H1 (cell line): ENCODE measurements at regions not wholly inside any gene's neighbourhood (a gene's known extent, or its start where the extent isn't known, plus 50 kb on each side); places are given as distances from the start of the nearest gene placed in this dataset.

ENCODE experiments used
- CTCF ChIA-PET: fragments of 300-600 bp; sonication (Branson Sonifier 250); formaldehyde crosslinking; loops from one replicate; lab custom pipeline; 2021; ENCODE audit not compliant: partially characterized antibody; lab: Charles Lee
- POLR2A ChIA-PET: fragments of 300-600 bp; sonication (Branson Sonifier 250); formaldehyde crosslinking; loops from one replicate; lab custom pipeline; 2021; ENCODE audit warnings: inconsistent platforms; ENCODE audit not compliant: partially characterized antibody; lab: Charles Lee
- DNase-seq, 2 experiments: peaks; one replicate each; pipeline versions ENCODE4 v3.0.0 to v3.0.0-alpha.2; 2010 to 2022; ENCODE audit warnings: low spot score in 2 of 2, low read depth in 1 of 2, mixed read lengths in 1 of 2
- FAIRE-seq: peaks from 2 replicates; lab custom pipeline; 2011; peaks lifted over from hg19 to GRCh38; lab: Jason Lieb, UNC
- H2AFZ ChIP-seq: 2 replicates; pipeline ENCODE4 v1.8.1; 2012; ENCODE audit warnings: low read length, inconsistent platforms
- H2AK5ac ChIP-seq: 2 replicates; pipeline ENCODE4 v1.6.1; 2013; ENCODE audit warnings: low read depth, low read length
- H2BK120ac ChIP-seq: replicated peaks from 2 replicates; pipeline ENCODE3; 2013; ENCODE audit warnings: low read depth, low read length, inconsistent platforms
- H2BK12ac ChIP-seq: 2 replicates; pipeline ENCODE4 v1.6.1; 2013; ENCODE audit warnings: low read depth, low read length
- H2BK15ac ChIP-seq: 2 replicates; pipeline ENCODE4 v1.6.1; 2013; ENCODE audit warnings: low read length
- H2BK20ac ChIP-seq: 2 replicates; pipeline ENCODE4 v1.6.1; 2013; ENCODE audit warnings: low read length
- H2BK5ac ChIP-seq: 2 replicates; pipeline ENCODE4 v1.6.1; 2013; ENCODE audit warnings: low read depth, low read length
- H3K14ac ChIP-seq: 2 replicates; pipeline ENCODE4 v1.6.1; 2013; ENCODE audit warnings: inconsistent platforms; ENCODE audit not compliant: insufficient read length
- H3K18ac ChIP-seq: 2 replicates; pipeline ENCODE4 v1.6.1; 2013; ENCODE audit warnings: low read length; ENCODE audit errors: extremely low read depth
- H3K23ac ChIP-seq: 2 replicates; pipeline ENCODE4 v1.6.1; 2013; ENCODE audit warnings: inconsistent platforms; ENCODE audit not compliant: insufficient read length
- H3K23me2 ChIP-seq: 2 replicates; pipeline ENCODE4 v1.6.1; 2013; ENCODE audit warnings: low read depth, low read length
- H3K27ac ChIP-seq: 2 replicates; pipeline ENCODE4 v1.6.1; 2011; ENCODE audit warnings: low read depth, low read length, inconsistent platforms
- H3K27me3 ChIP-seq, 4 experiments: replicated peaks in 1 of 4; 1 replicate in 1 of 4; 2 replicates in 3 of 4; pipeline versions ENCODE4 v1.6.1 to v1.8.1; 2011 to 2013; ENCODE audit warnings: low read length in 3 of 4, mild to moderate bottlenecking in 3 of 4, inconsistent platforms in 2 of 4, mixed read lengths in 2 of 4, moderate library complexity in 1 of 4; ENCODE audit not compliant: control insufficient read depth in 3 of 4, insufficient read depth in 3 of 4; ENCODE audit errors: extremely low read depth in 1 of 4
- H3K36me3 ChIP-seq, 4 experiments: 2 replicates each; pipeline versions ENCODE4 v1.6.1 to v1.8.1; 2011 to 2013; ENCODE audit warnings: mild to moderate bottlenecking in 4 of 4, low read length in 3 of 4, moderate library complexity in 2 of 4, control low read depth in 1 of 4, inconsistent platforms in 1 of 4; ENCODE audit not compliant: insufficient read depth in 4 of 4, control insufficient read depth in 2 of 4
- H3K4ac ChIP-seq: replicated peaks from 2 replicates; pipeline ENCODE3; 2013; ENCODE audit warnings: low read length, low read depth, mixed read lengths, inconsistent platforms; ENCODE audit not compliant: insufficient read length
- H3K4me1 ChIP-seq, 4 experiments: replicated peaks in 1 of 4; 1 replicate in 1 of 4; 2 replicates in 3 of 4; pipeline versions ENCODE4 v1.6.1 to v1.8.1; 2011 to 2013; ENCODE audit warnings: low read length in 3 of 4, inconsistent platforms in 2 of 4, mixed read lengths in 1 of 4; ENCODE audit not compliant: insufficient read depth in 4 of 4, control insufficient read depth in 3 of 4
- H3K4me2 ChIP-seq, 2 experiments: 2 replicates each; pipeline versions ENCODE4 v1.6.1 to v1.8.1; 2011 to 2013; ENCODE audit warnings: low read depth in 2 of 2, low read length in 2 of 2, control low read depth in 1 of 2, inconsistent platforms in 1 of 2, mild to moderate bottlenecking in 1 of 2; ENCODE audit not compliant: insufficient read depth in 1 of 2
- H3K4me3 ChIP-seq, 4 experiments: fragments of 200-600, 300-600 bp in 1 of 4; sonication (generic), shearing (Covaris generic), sonication (Bioruptor Twin) in 1 of 4; 2 replicates each; pipeline versions ENCODE4 v1.5.1 to v1.8.1; 2011 to 2016; ENCODE audit warnings: low read length in 4 of 4, low read depth in 3 of 4, control low read depth in 2 of 4, inconsistent platforms in 2 of 4, mild to moderate bottlenecking in 2 of 4, mixed read lengths in 1 of 4, moderate library complexity in 1 of 4; ENCODE audit not compliant: insufficient read depth in 2 of 4; ENCODE audit errors: extremely low read depth in 1 of 4
- H3K56ac ChIP-seq: replicated peaks from 2 replicates; pipeline ENCODE3; 2013; ENCODE audit warnings: low read depth, mild to moderate bottlenecking, mixed read lengths, low read length, inconsistent platforms; ENCODE audit not compliant: insufficient read length
- H3K79me1 ChIP-seq: 2 replicates; pipeline ENCODE4 v1.6.1; 2013; ENCODE audit warnings: low read depth, low read length, control low read depth
- H3K79me2 ChIP-seq, 2 experiments: 2 replicates each; pipeline versions ENCODE4 v1.6.1 to v1.8.1; 2012 to 2013; ENCODE audit warnings: low read length in 2 of 2, mild to moderate bottlenecking in 2 of 2, inconsistent platforms in 1 of 2; ENCODE audit not compliant: insufficient read depth in 2 of 2, control insufficient read depth in 1 of 2
- H3K9ac ChIP-seq, 4 experiments: replicated peaks in 1 of 4; 1 replicate in 1 of 4; 2 replicates in 3 of 4; pipeline versions ENCODE4 v1.6.1 to v1.8.1; 2011 to 2013; ENCODE audit warnings: low read depth in 3 of 4, low read length in 3 of 4, control low read depth in 2 of 4, mild to moderate bottlenecking in 2 of 4, moderate library complexity in 2 of 4, inconsistent platforms in 1 of 4; ENCODE audit errors: extremely low read depth in 1 of 4
- H3K9me3 ChIP-seq, 2 experiments: 2 replicates each; pipeline versions ENCODE4 v1.6.1 to v1.8.1; 2012 to 2013; ENCODE audit warnings: mild to moderate bottlenecking in 2 of 2, moderate library complexity in 2 of 2, control low read depth in 1 of 2, inconsistent platforms in 1 of 2, low read depth in 1 of 2, low read length in 1 of 2, mixed read lengths in 1 of 2; ENCODE audit not compliant: insufficient read depth in 2 of 2
- H4K20me1 ChIP-seq, 2 experiments: replicated peaks in 1 of 2; 2 replicates each; pipeline versions ENCODE3 to v1.8.1; 2011 to 2013; ENCODE audit warnings: inconsistent platforms in 2 of 2, low read length in 2 of 2, mild to moderate bottlenecking in 1 of 2; ENCODE audit not compliant: insufficient read depth in 2 of 2, control insufficient read depth in 1 of 2
- H4K5ac ChIP-seq: 2 replicates; pipeline ENCODE4 v1.6.1; 2013; ENCODE audit warnings: low read length, low read depth, mixed read lengths, inconsistent platforms; ENCODE audit not compliant: insufficient read length
- H4K8ac ChIP-seq: 2 replicates; pipeline ENCODE4 v1.8.0; 2013; ENCODE audit warnings: mild to moderate bottlenecking, moderate library complexity, low read length, inconsistent platforms; ENCODE audit not compliant: insufficient read depth; ENCODE audit errors: extremely low read depth
- H4K91ac ChIP-seq: replicated peaks from 2 replicates; pipeline ENCODE3; 2013; ENCODE audit warnings: low read length, mixed read lengths, inconsistent platforms; ENCODE audit not compliant: insufficient read length
- BRCA1 ChIP-seq: IDR thresholded peaks from 2 replicates; pipeline ENCODE4 v1.6.1; 2012; ENCODE audit warnings: low read depth, low read length, improper control_type of control experiment
- EGR1 ChIP-seq: IDR thresholded peaks from 2 replicates; pipeline ENCODE4 v1.6.1; 2011; ENCODE audit warnings: low read depth, low read length, borderline replicate concordance
- FOSL1 ChIP-seq: IDR thresholded peaks from 2 replicates; pipeline ENCODE4 v1.6.1; 2011; ENCODE audit warnings: mild to moderate bottlenecking, low read depth, low read length, moderate library complexity; ENCODE audit not compliant: insufficient read depth
- KDM4A ChIP-seq: IDR thresholded peaks from one replicate; pipeline ENCODE4 v1.7.1; 2012; ENCODE audit warnings: low read depth, mild to moderate bottlenecking, moderate library complexity, low read length, inconsistent platforms; ENCODE audit not compliant: severe bottlenecking
- MAFK ChIP-seq: IDR thresholded peaks from 2 replicates; pipeline ENCODE4 v1.6.1; 2012; ENCODE audit warnings: low read depth, mild to moderate bottlenecking, improper control_type of control experiment, low read length
- POLR2AphosphoS5 ChIP-seq: IDR thresholded peaks from 2 replicates; pipeline ENCODE4 v1.6.1; 2011; ENCODE audit warnings: low read depth, low read length
- RNF2 ChIP-seq: fragments of 200-900, 300-1000 bp; sonication (generic); IDR thresholded peaks from 2 replicates; pipeline ENCODE4 v1.7.1; 2016; ENCODE audit warnings: borderline replicate concordance, low read depth, mild to moderate bottlenecking, antibody characterized with exemption, low read length; ENCODE audit not compliant: poor library complexity, severe bottlenecking; ENCODE audit errors: missing control alignments
- RXRA ChIP-seq: IDR thresholded peaks from 2 replicates; pipeline ENCODE4 v1.6.1; 2011; ENCODE audit warnings: low read depth, mild to moderate bottlenecking, low read length, moderate library complexity; ENCODE audit not compliant: insufficient read depth
- SUZ12 ChIP-seq: fragments of 200-600 bp; sonication (generic); IDR thresholded peaks from 2 replicates; pipeline ENCODE4 v1.6.1; 2012; ENCODE audit warnings: mild to moderate bottlenecking, inconsistent platforms, low read length, moderate library complexity, mixed read lengths
- WGBS, 2 experiments: shearing (Covaris generic) in 1 of 2; methylation state at CpG; one replicate each; pipeline versions ENCODE4 v1.1.6 to v1.1.7; 2013 to 2015; ENCODE audit warnings: low lambda C conversion rate in 2 of 2, mixed read lengths in 2 of 2, inconsistent platforms in 1 of 2, low coverage in 1 of 2, missing lambda C conversion rate in 1 of 2; ENCODE audit not compliant: insufficient replicate concordance in 2 of 2, insufficient coverage in 1 of 2, insufficient read length in 1 of 2; ENCODE audit errors: extremely low coverage in 1 of 2, missing lambda C conversion rate in 1 of 2; 5-methylcytosine and 5-hydroxymethylcytosine counted together
- TF ChIP-seq, protein P1 (sequence below), 3 experiments: IDR thresholded peaks; 1 replicate in 2 of 3; 2 replicates in 1 of 3; pipeline versions ENCODE4 v1.5.1 to v1.6.1; 2011; ENCODE audit warnings: low read length in 3 of 3, mild to moderate bottlenecking in 3 of 3, inconsistent platforms in 2 of 3, low read depth in 1 of 3, moderate library complexity in 1 of 3; ENCODE audit not compliant: insufficient read depth in 1 of 3; ENCODE audit errors: control extremely low read depth in 1 of 3

- Histone ChIP-seq H3K4me2 (no peak overlapping the region), H2BK20ac (no peak overlapping the region), H2BK15ac (no peak overlapping the region), H3K23ac (no peak overlapping the region), H3K14ac (no peak overlapping the region), H3K4ac (no peak overlapping the region), H4K8ac (no peak overlapping the region), H3K18ac (no peak overlapping the region), H3K79me1 (no peaks in the 10 kb centered on the region), H3K27ac (no peak overlapping the region), H3K23me2 (no peaks in the 10 kb centered on the region), H3K36me3 (no peaks in the 10 kb centered on the region), H4K5ac (no peak overlapping the region), H4K20me1 (no peaks in the 10 kb centered on the region), H3K9ac (no peak overlapping the region), H2BK120ac (no peak overlapping the region), H3K56ac (no peak overlapping the region), H3K9me3 (no peaks in the 10 kb centered on the region), H2AFZ (no peak overlapping the region), H4K91ac (no peak overlapping the region), H2AK5ac (no peak overlapping the region), H3K79me2 (no peaks in the 10 kb centered on the region), H2BK5ac (no peak overlapping the region), H3K4me3 (no peak overlapping the region), H3K27me3 (peaks cover 0 to 1% (median 0%) of the 10 kb centered on the region in 4 experiments; a peak in 1 of 7 replicates), H2BK12ac (no peak overlapping the region), H3K4me1 (peaks cover 0 to 7% (median 0%) of the 10 kb centered on the region in 4 experiments; a peak in 1 of 7 replicates)
- POLR2A ChIA-PET: no interaction called here
- WGBS, 2 experiments: 93% methylated on average over 6 of the region's 6 CpGs; no CpG with 5 or more reads in 1 of the 2 experiments
- FAIRE-seq (no peak), DNase-seq (no peak)
- CTCF ChIA-PET: interaction anchor here (0.7 kb wide), 1 partner anchor 26 kb away, joined by 3 read pairs; no protein-coding TSS in a partner anchor
- TF ChIP-seq, protein P1, sequence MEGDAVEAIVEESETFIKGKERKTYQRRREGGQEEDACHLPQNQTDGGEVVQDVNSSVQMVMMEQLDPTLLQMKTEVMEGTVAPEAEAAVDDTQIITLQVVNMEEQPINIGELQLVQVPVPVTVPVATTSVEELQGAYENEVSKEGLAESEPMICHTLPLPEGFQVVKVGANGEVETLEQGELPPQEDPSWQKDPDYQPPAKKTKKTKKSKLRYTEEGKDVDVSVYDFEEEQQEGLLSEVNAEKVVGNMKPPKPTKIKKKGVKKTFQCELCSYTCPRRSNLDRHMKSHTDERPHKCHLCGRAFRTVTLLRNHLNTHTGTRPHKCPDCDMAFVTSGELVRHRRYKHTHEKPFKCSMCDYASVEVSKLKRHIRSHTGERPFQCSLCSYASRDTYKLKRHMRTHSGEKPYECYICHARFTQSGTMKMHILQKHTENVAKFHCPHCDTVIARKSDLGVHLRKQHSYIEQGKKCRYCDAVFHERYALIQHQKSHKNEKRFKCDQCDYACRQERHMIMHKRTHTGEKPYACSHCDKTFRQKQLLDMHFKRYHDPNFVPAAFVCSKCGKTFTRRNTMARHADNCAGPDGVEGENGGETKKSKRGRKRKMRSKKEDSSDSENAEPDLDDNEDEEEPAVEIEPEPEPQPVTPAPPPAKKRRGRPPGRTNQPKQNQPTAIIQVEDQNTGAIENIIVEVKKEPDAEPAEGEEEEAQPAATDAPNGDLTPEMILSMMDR (IDR thresholded peaks at IDR 0.05; ENCODE audit: control extremely low read depth in 1 of 3, insufficient read depth in 1 of 3, low read depth in 1 of 3, low read length in 3 of 3): no peak
- TF ChIP-seq MAFK: no peak
- TF ChIP-seq BRCA1: no peak
- no peak for TF ChIP-seq FOSL1
- no peak for TF ChIP-seq SUZ12
- TF ChIP-seq RXRA: no peak
- TF ChIP-seq KDM4A: no peak
- TF ChIP-seq POLR2AphosphoS5: no peak
- TF ChIP-seq EGR1: no peak
- no peak for TF ChIP-seq RNF2
Measured at GRCh38 chr6:9507136-9507895, 907.6 kb downstream of the TFAP2A start.
